Endodermal cell (in vitro differentiated cells): ENCODE measurements at regions not wholly inside any gene's neighbourhood (a gene's known extent, or its start where the extent isn't known, plus 50 kb on each side); places are given as distances from the start of the nearest gene placed in this dataset.

Source experiments
- DNase-seq: peaks from one replicate; pipeline ENCODE4 v3.0.0-alpha.2; 2017
- H3K27ac ChIP-seq: 2 replicates; pipeline ENCODE4 v1.5.1; 2013; ENCODE audit warnings: mild to moderate bottlenecking, low read depth, low read length, moderate library complexity
- H3K27me3 ChIP-seq: 2 replicates; pipeline ENCODE4 v1.6.1; 2013; ENCODE audit warnings: mild to moderate bottlenecking, low read length, moderate library complexity; ENCODE audit not compliant: insufficient read depth, control insufficient read depth, poor library complexity, severe bottlenecking
- H3K36me3 ChIP-seq: 2 replicates; pipeline ENCODE4 v1.7.0; 2013; ENCODE audit warnings: mild to moderate bottlenecking, low read length, moderate library complexity; ENCODE audit not compliant: control insufficient read depth, insufficient read depth
- H3K4me1 ChIP-seq: one replicate; pipeline ENCODE4 v1.7.0; 2013; ENCODE audit warnings: low read length; ENCODE audit not compliant: control insufficient read depth, insufficient read depth
- H3K4me3 ChIP-seq: 2 replicates; pipeline ENCODE4 v1.5.1; 2013; ENCODE audit warnings: mild to moderate bottlenecking, low read length, moderate library complexity
- H3K9ac ChIP-seq: 2 replicates; pipeline ENCODE4 v1.6.1; 2013; ENCODE audit warnings: mild to moderate bottlenecking, low read length, moderate library complexity; ENCODE audit not compliant: poor library complexity, severe bottlenecking; ENCODE audit errors: extremely low read depth
- H3K9me3 ChIP-seq: 2 replicates; pipeline ENCODE4 v1.6.1; 2013; ENCODE audit warnings: mild to moderate bottlenecking, low read length, moderate library complexity; ENCODE audit not compliant: control insufficient read depth
- H3K27ac Mint-ChIP-seq: 2 replicates; pipeline ENCODE4 v1.8.0; 2020; ENCODE audit warnings: mixed read lengths
- H3K27me3 Mint-ChIP-seq: 2 replicates; pipeline ENCODE4 v1.8.0; 2021; ENCODE audit warnings: mild to moderate bottlenecking, mixed read lengths; ENCODE audit not compliant: insufficient read depth
- H3K36me3 Mint-ChIP-seq: 2 replicates; pipeline ENCODE4 v1.8.0; 2020; ENCODE audit warnings: low read depth, mixed read lengths
- H3K4me1 Mint-ChIP-seq: 2 replicates; pipeline ENCODE4 v1.8.0; 2020; ENCODE audit warnings: mixed read lengths
- H3K4me3 Mint-ChIP-seq: 2 replicates; pipeline ENCODE4 v1.8.0; 2020; ENCODE audit warnings: mild to moderate bottlenecking, moderate library complexity, mixed read lengths
- H3K9me3 Mint-ChIP-seq: 2 replicates; pipeline ENCODE4 v1.8.0; 2020; ENCODE audit warnings: mild to moderate bottlenecking, mixed read lengths
- WGBS, 2 experiments: methylation state at CpG; one replicate each; pipeline versions ENCODE4 v1.1.5 to v1.1.7; 2013; ENCODE audit warnings: missing lambda C conversion rate in 2 of 2, mixed read lengths in 1 of 2; ENCODE audit not compliant: insufficient coverage in 1 of 2, insufficient read length in 1 of 2; 5-methylcytosine and 5-hydroxymethylcytosine counted together
- TF ChIP-seq, protein P1 (sequence below): fragments of 200-600 bp; sonication (generic); conservative IDR thresholded peaks from 2 replicates; pipeline ENCODE4 v1.5.0; 2021; ENCODE audit warnings: antibody characterized with exemption, mild to moderate bottlenecking

DNA sequence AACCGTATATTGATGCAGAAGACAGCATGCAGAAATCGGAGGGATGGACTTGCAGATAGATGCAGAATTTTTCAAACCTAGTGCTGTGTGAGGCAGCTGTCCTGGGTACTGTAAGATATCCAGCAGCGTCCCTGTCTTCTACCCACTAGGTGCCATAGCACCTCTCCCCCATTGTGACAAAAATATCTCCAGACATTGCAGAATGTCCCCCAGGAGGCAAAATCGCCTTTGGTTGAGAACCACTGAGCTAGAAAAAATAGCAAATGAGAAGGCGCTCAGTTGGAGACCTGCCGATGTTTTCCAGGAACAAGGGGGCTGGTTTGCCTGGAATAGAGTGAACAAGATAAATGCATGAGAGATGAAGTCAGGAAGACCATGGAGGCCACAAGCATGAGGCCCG, 67.9 kb upstream of the TMEM132D start:
- Histone ChIP-seq H3K4me3 (no peak overlapping the region), H3K9ac (no peak overlapping the region), H3K27ac (no peak overlapping the region), H3K9me3 (no peaks in the 10 kb centered on the region), H3K27me3 (peaks cover 13% of the 10 kb centered on the region), H3K4me1 (peaks cover 6% of the 10 kb centered on the region), H3K36me3 (no peaks in the 10 kb centered on the region)
- no peak overlapping the region for H3K4me3 Mint-ChIP-seq
- WGBS, 2 experiments, result 87 to 92% methylated on average over 5 to 7 of the region's 7 CpGs
- H3K36me3 Mint-ChIP-seq, result no peaks in the 10 kb centered on the region
- no peaks in the 10 kb centered on the region for H3K9me3 Mint-ChIP-seq
- H3K27ac Mint-ChIP-seq, result no peak overlapping the region
- no peak for DNase-seq
- H3K4me1 Mint-ChIP-seq, result peaks cover 7% of the 10 kb centered on the region
- peaks cover 21% of the 10 kb centered on the region for H3K27me3 Mint-ChIP-seq
- TF ChIP-seq, protein P1, sequence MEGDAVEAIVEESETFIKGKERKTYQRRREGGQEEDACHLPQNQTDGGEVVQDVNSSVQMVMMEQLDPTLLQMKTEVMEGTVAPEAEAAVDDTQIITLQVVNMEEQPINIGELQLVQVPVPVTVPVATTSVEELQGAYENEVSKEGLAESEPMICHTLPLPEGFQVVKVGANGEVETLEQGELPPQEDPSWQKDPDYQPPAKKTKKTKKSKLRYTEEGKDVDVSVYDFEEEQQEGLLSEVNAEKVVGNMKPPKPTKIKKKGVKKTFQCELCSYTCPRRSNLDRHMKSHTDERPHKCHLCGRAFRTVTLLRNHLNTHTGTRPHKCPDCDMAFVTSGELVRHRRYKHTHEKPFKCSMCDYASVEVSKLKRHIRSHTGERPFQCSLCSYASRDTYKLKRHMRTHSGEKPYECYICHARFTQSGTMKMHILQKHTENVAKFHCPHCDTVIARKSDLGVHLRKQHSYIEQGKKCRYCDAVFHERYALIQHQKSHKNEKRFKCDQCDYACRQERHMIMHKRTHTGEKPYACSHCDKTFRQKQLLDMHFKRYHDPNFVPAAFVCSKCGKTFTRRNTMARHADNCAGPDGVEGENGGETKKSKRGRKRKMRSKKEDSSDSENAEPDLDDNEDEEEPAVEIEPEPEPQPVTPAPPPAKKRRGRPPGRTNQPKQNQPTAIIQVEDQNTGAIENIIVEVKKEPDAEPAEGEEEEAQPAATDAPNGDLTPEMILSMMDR, result no peak

DNA sequence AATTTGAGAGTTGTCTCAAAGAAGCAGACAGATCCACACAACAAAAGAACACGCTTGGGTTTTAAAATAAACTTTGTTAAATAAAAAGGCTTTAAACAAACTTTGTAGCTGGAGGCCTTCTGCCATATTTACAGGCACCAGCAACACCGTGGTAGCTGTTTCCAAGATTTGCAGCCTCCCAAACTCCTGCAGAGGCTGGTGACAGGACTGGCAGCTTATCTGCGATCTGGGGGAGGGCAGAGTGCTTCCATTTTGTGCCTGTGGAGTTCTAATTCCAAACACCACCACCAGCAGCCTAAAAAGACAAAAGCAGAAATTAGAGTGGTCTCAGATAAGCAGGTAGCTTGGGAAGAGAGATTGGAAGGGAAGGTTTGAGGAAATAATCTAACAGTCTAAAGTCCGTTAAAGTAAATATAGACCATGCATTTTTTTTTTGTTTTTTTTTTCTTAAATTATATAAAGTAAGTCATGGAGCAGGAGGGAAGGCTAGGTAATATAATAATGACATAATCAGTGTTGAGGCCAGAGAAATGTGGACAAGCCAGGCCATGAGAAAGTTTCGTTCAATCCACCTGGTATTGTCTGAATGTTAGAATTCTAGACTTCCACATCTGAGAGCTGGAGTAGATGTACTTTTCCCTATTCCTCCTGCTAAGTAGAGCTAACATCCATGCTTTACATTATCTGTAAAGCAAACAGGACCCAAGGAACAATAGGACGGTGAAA, 69.6 kb upstream of the TMEM132D start:
- Histone ChIP-seq H3K36me3 (no peaks in the 10 kb centered on the region), H3K9ac (no peak overlapping the region), H3K4me3 (no peak overlapping the region), H3K4me1 (peaks cover 6% of the 10 kb centered on the region), H3K27ac (no peak overlapping the region), H3K27me3 (no peaks in the 10 kb centered on the region), H3K9me3 (no peaks in the 10 kb centered on the region)
- H3K27ac Mint-ChIP-seq, result no peak overlapping the region
- 92 to 95% methylated on average over 3 to 6 of the region's 6 CpGs for WGBS, 2 experiments
- TF ChIP-seq, protein P1, result no peak
- DNase-seq, result no peak
- H3K4me1 Mint-ChIP-seq, result peaks cover 7% of the 10 kb centered on the region
- H3K9me3 Mint-ChIP-seq, result no peaks in the 10 kb centered on the region
- H3K36me3 Mint-ChIP-seq, result no peaks in the 10 kb centered on the region
- peaks cover 11% of the 10 kb centered on the region for H3K27me3 Mint-ChIP-seq
- no peak overlapping the region for H3K4me3 Mint-ChIP-seq

DNA sequence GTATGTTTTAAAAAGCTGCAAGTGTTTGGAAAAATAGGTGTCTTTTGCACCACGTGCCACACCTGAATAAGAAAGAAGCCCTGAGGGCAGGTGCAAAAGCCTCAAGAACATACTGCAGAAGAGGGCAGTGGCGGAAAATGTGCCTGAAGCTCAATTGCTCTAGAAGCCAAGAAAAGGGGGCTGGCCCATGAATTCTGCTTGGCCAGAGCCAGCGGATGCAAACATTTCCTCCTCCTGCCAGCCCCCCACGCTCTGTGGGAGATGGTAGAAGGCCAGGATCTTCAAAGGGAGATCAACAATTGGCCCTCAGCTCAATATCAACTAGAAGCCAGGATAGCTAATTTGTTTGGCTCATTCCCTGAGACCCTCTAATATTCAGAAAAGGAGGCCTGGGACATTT, 80.3 kb upstream of the TMEM132D start:
- no peak overlapping the region for H3K27ac ChIP-seq
- H3K27ac Mint-ChIP-seq, result no peak overlapping the region
- no peaks in the 10 kb centered on the region for H3K36me3 Mint-ChIP-seq
- peaks cover 25% of the 10 kb centered on the region for H3K27me3 Mint-ChIP-seq
- peaks cover 7% of the 10 kb centered on the region for H3K4me1 Mint-ChIP-seq
- no peak overlapping the region for H3K9ac ChIP-seq
- peaks cover 3% of the 10 kb centered on the region for H3K9me3 Mint-ChIP-seq
- no peak overlapping the region for H3K4me3 Mint-ChIP-seq
- no peaks in the 10 kb centered on the region for H3K27me3 ChIP-seq
- no peaks in the 10 kb centered on the region for H3K36me3 ChIP-seq
- H3K9me3 ChIP-seq, result no peaks in the 10 kb centered on the region
- no peaks in the 10 kb centered on the region for H3K4me1 ChIP-seq
- 14 to 48% methylated on average over 1 to 4 of the region's 4 CpGs for WGBS, 2 experiments
- peak; percentile 87 for DNase-seq
- TF ChIP-seq, protein P1, result no peak
- H3K4me3 ChIP-seq, result no peak overlapping the region
